GM18870 (cell line): ENCODE measurements at regions not wholly inside any gene's neighbourhood (a gene's known extent, or its start where the extent isn't known, plus 50 kb on each side); places are given as distances from the start of the nearest gene placed in this dataset.

Experiments
- ATAC-seq: cut with Tn5 transposase; IDR thresholded peaks from one replicate; pipeline ENCODE4 v1.9.1; 2021; ENCODE audit warnings: moderate library complexity; ENCODE audit not compliant: unreplicated experiment

- ATAC-seq: no peak
Measured at GRCh38 chr21:16605597-16605996, 875.8 kb downstream of the USP25 start.

- ATAC-seq: no peak
Measured at GRCh38 chr21:16606271-16606670, 876.5 kb downstream of the USP25 start.

GRCh38 chr21:16608209-16608830 is 878.5 kb downstream of the USP25 start:
- ATAC-seq: no peak

- ATAC-seq: no peak
Measured at GRCh38 chr21:16619281-16619680, 889.5 kb downstream of the USP25 start.

- no peak for ATAC-seq
Measured at GRCh38 chr21:16620786-16621320, 891.1 kb downstream of the USP25 start.

GRCh38 chr21:16624479-16625118 is 888.2 kb upstream of the CXADR start:
- no peak for ATAC-seq

- ATAC-seq: no peak
Measured at GRCh38 chr21:16625491-16625890, 887.4 kb upstream of the CXADR start.

GRCh38 chr21:16633831-16634459 is 878.9 kb upstream of the CXADR start:
- ATAC-seq: no peak

GRCh38 chr21:16634515-16634914 is 878.3 kb upstream of the CXADR start:
- ATAC-seq: no peak

- no peak for ATAC-seq
Measured at GRCh38 chr21:16640297-16641027, 872.4 kb upstream of the CXADR start.

GRCh38 chr21:16642353-16642752 is 870.5 kb upstream of the CXADR start:
- ATAC-seq: no peak

- no peak for ATAC-seq
Measured at GRCh38 chr21:16644685-16645084, 868.2 kb upstream of the CXADR start.

- no peak for ATAC-seq
Measured at GRCh38 chr21:16650714-16651366, 862.0 kb upstream of the CXADR start.

GRCh38 chr21:16651956-16652355 is 860.9 kb upstream of the CXADR start:
- no peak for ATAC-seq

GRCh38 chr21:16663436-16663835 is 849.4 kb upstream of the CXADR start:
- no peak for ATAC-seq

- no peak for ATAC-seq
Measured at GRCh38 chr21:16667395-16667794, 845.4 kb upstream of the CXADR start.

GRCh38 chr21:16674949-16675348 is 837.9 kb upstream of the CXADR start:
- no peak for ATAC-seq

GRCh38 chr21:16676391-16676790 is 836.5 kb upstream of the CXADR start:
- no peak for ATAC-seq

GRCh38 chr21:16678429-16679160 is 834.2 kb upstream of the CXADR start:
- ATAC-seq: no peak

- ATAC-seq: no peak
Measured at GRCh38 chr21:16695074-16695473, 817.8 kb upstream of the CXADR start.
